ENCODE measurements at regions not wholly inside any gene's neighbourhood (a gene's known extent, or its start where the extent isn't known, plus 50 kb on each side); places are given as distances from the start of the nearest gene placed in this dataset.

GRCh38 chr3:59115364-59116232, 65.8 kb upstream of the CFAP20DC start:
- no peak for DNase-seq

- no peak for DNase-seq
Observed at GRCh38 chr3:59107856-59108815, 58.3 kb upstream of the CFAP20DC start.

GRCh38 chr3:59106085-59106648, 56.3 kb upstream of the CFAP20DC start:
- no peak for DNase-seq

- no peak for DNase-seq
Observed at GRCh38 chr3:59103552-59103951, 53.7 kb upstream of the CFAP20DC start.

GRCh38 chr3:59101231-59101736, 51.5 kb upstream of the CFAP20DC start:
- DNase-seq: no peak
